ENCODE measurements at regions not wholly inside any gene's neighbourhood (a gene's known extent, or its start where the extent isn't known, plus 50 kb on each side); places are given as distances from the start of the nearest gene placed in this dataset.

- Histone ChIP-seq H3K36me3 (ENCODE audit: control insufficient read depth in 4 of 4, insufficient read depth in 3 of 4, low read depth in 1 of 4, low read length in 3 of 4) (no peaks in the 10 kb centered on the region), H3K4me1 (ENCODE audit: control insufficient read depth in 4 of 4, insufficient read depth in 4 of 4, low read length in 3 of 4) (no peaks in the 10 kb centered on the region), H3K27me3 (ENCODE audit: control insufficient read depth in 4 of 4, insufficient read depth in 4 of 4, low read length in 3 of 4) (no peaks in the 10 kb centered on the region), H3K4me3 (ENCODE audit: low read depth in 1 of 3, low read length in 3 of 3) (no peak overlapping the region), H3K9ac (ENCODE audit: low read depth in 1 of 2, low read length in 2 of 2) (no peak overlapping the region), H3K9me3 (ENCODE audit: control insufficient read depth in 4 of 4, low read length in 3 of 4) (peaks cover 0 to 6% (median 2%) of the 10 kb centered on the region in 4 donors), H3K27ac (ENCODE audit: low read depth in 1 of 2, low read length in 2 of 2) (no peak overlapping the region)
- no peak for DNase-seq (ENCODE audit: low spot score)
- 89% methylated on average over 1 of the region's 1 CpG for WGBS
- no peak for TF ChIP-seq SP1 (IDR thresholded peaks at IDR 0.05)
- no peak for TF ChIP-seq ATF3 (IDR thresholded peaks at IDR 0.05)
- no peak for TF ChIP-seq NR2F2 (IDR thresholded peaks at IDR 0.05)
- no peak for TF ChIP-seq EGR1 (IDR thresholded peaks at IDR 0.05; ENCODE audit: low read depth in 2 of 2)
- TF ChIP-seq GABPA (IDR thresholded peaks at IDR 0.05 in 1 of 2, conservative IDR thresholded peaks at IDR 0.05 in 1 of 2): no peak
- no peak for TF ChIP-seq CTCF (IDR thresholded peaks at IDR 0.05; ENCODE audit: low read depth, low read length, missing input control)
- no peak for TF ChIP-seq REST (IDR thresholded peaks at IDR 0.05)
- no peak for TF ChIP-seq RAD21 (IDR thresholded peaks at IDR 0.05)
- TF ChIP-seq RXRA (IDR thresholded peaks at IDR 0.05): no peak
- TF ChIP-seq HNF4A (conservative IDR thresholded peaks at IDR 0.05): no peak
- TF ChIP-seq FOXA2 (IDR thresholded peaks at IDR 0.05): no peak
- no peak for TF ChIP-seq TAF1 (conservative IDR thresholded peaks at IDR 0.05)
- no peak for TF ChIP-seq MAX (IDR thresholded peaks at IDR 0.05)
- TF ChIP-seq ZBTB33 (IDR thresholded peaks at IDR 0.05): no peak
- no peak for TF ChIP-seq YY1 (IDR thresholded peaks at IDR 0.05)
- no peak for TF ChIP-seq JUND (IDR thresholded peaks at IDR 0.05)
These were observed 602.0 kb upstream of the FAM98A start for GRCh38 chr2:34201099-34201498.

GRCh38 chr2:34199971-34200370, 600.9 kb upstream of the FAM98A start:
- DNase-seq (ENCODE audit: low spot score): no peak
- TF ChIP-seq FOXA2 (IDR thresholded peaks at IDR 0.05): no peak
- Histone ChIP-seq H3K9me3 (ENCODE audit: control insufficient read depth in 4 of 4, low read length in 3 of 4) (peaks cover 0 to 6% (median 2%) of the 10 kb centered on the region in 4 donors), H3K27ac (ENCODE audit: low read depth in 1 of 2, low read length in 2 of 2) (no peak overlapping the region), H3K9ac (ENCODE audit: low read depth in 1 of 2, low read length in 2 of 2) (no peak overlapping the region), H3K27me3 (ENCODE audit: control insufficient read depth in 4 of 4, insufficient read depth in 4 of 4, low read length in 3 of 4) (no peaks in the 10 kb centered on the region), H3K36me3 (ENCODE audit: control insufficient read depth in 4 of 4, insufficient read depth in 3 of 4, low read depth in 1 of 4, low read length in 3 of 4) (no peaks in the 10 kb centered on the region), H3K4me1 (ENCODE audit: control insufficient read depth in 4 of 4, insufficient read depth in 4 of 4, low read length in 3 of 4) (no peaks in the 10 kb centered on the region), H3K4me3 (ENCODE audit: low read depth in 1 of 3, low read length in 3 of 3) (no peak overlapping the region)
